ENCODE measurements at regions not wholly inside any gene's neighbourhood (a gene's known extent, or its start where the extent isn't known, plus 50 kb on each side); places are given as distances from the start of the nearest gene placed in this dataset.

- no peaks in the 10 kb centered on the region for H3K36me3 ChIP-seq (ENCODE audit: control insufficient read depth in 4 of 4, insufficient read depth in 4 of 4, low read length in 4 of 4)
- 88 to 89% methylated on average over 2 of the region's 2 CpGs for WGBS, 2 donors
- no peaks in the 10 kb centered on the region for H3K27me3 ChIP-seq (ENCODE audit: control insufficient read depth in 3 of 3, insufficient read depth in 3 of 3, low read length in 2 of 3)
- H3K4me3 ChIP-seq: no peak overlapping the region
- no peaks in the 10 kb centered on the region for H3K4me1 ChIP-seq (ENCODE audit: control insufficient read depth in 5 of 5, insufficient read depth in 5 of 5, low read length in 5 of 5)
- DNase-seq: no peak
- ATAC-seq (ENCODE audit: insufficient read depth, low FRiP score): no peak
- no peak overlapping the region for H3K9ac ChIP-seq (ENCODE audit: insufficient read depth in 1 of 2, low read length in 2 of 2)
- TF ChIP-seq CTCF (IDR thresholded peaks at IDR 0.05; ENCODE audit: control extremely low read depth, extremely low read depth): no peak
- no peak overlapping the region for H3K27ac ChIP-seq (ENCODE audit: low read depth in 1 of 2, low read length in 1 of 2)
- no peaks in the 10 kb centered on the region for H3K9me3 ChIP-seq (ENCODE audit: control insufficient read depth in 4 of 4, insufficient read depth in 3 of 4, low read length in 3 of 4)
Observed at GRCh38 chr4:125911058-125911457, 596.3 kb downstream of the FAT4 start.

- no peak for DNase-seq
- no peak overlapping the region for H3K9ac ChIP-seq (ENCODE audit: insufficient read depth in 1 of 2, low read length in 2 of 2)
Observed at GRCh38 chr4:125911481-125911880, 596.7 kb downstream of the FAT4 start.

GRCh38 chr4:125917559-125917958, 602.8 kb downstream of the FAT4 start:
- H3K4me1 ChIP-seq (ENCODE audit: control insufficient read depth in 5 of 5, insufficient read depth in 5 of 5, low read length in 5 of 5): no peaks in the 10 kb centered on the region
- no peaks in the 10 kb centered on the region for H3K36me3 ChIP-seq (ENCODE audit: control insufficient read depth in 4 of 4, insufficient read depth in 4 of 4, low read length in 4 of 4)
- TF ChIP-seq CTCF (IDR thresholded peaks at IDR 0.05; ENCODE audit: control extremely low read depth, extremely low read depth): no peak
- WGBS, 2 donors: 75 to 78% methylated on average over 1 of the region's 1 CpG
- no peaks in the 10 kb centered on the region for H3K9me3 ChIP-seq (ENCODE audit: control insufficient read depth in 4 of 4, insufficient read depth in 3 of 4, low read length in 3 of 4)
- DNase-seq: no peak
- H3K27me3 ChIP-seq (ENCODE audit: control insufficient read depth in 3 of 3, insufficient read depth in 3 of 3, low read length in 2 of 3): no peaks in the 10 kb centered on the region
- no peak for ATAC-seq (ENCODE audit: insufficient read depth, low FRiP score)
- H3K4me3 ChIP-seq: no peak overlapping the region
- H3K27ac ChIP-seq (ENCODE audit: low read depth in 1 of 2, low read length in 1 of 2): no peak overlapping the region
- H3K9ac ChIP-seq (ENCODE audit: insufficient read depth in 1 of 2, low read length in 2 of 2): no peak overlapping the region

More at GRCh38 chr4:125911481-125911880, 596.7 kb downstream of the FAT4 start:
- H3K36me3 ChIP-seq (ENCODE audit: control insufficient read depth in 4 of 4, insufficient read depth in 4 of 4, low read length in 4 of 4): no peaks in the 10 kb centered on the region
- TF ChIP-seq CTCF (IDR thresholded peaks at IDR 0.05; ENCODE audit: control extremely low read depth, extremely low read depth): no peak
- no peak overlapping the region for H3K27ac ChIP-seq (ENCODE audit: low read depth in 1 of 2, low read length in 1 of 2)
- no peak for ATAC-seq (ENCODE audit: insufficient read depth, low FRiP score)
- H3K4me1 ChIP-seq (ENCODE audit: control insufficient read depth in 5 of 5, insufficient read depth in 5 of 5, low read length in 5 of 5): no peaks in the 10 kb centered on the region
- no peak overlapping the region for H3K4me3 ChIP-seq
- no peaks in the 10 kb centered on the region for H3K27me3 ChIP-seq (ENCODE audit: control insufficient read depth in 3 of 3, insufficient read depth in 3 of 3, low read length in 2 of 3)
- no peaks in the 10 kb centered on the region for H3K9me3 ChIP-seq (ENCODE audit: control insufficient read depth in 4 of 4, insufficient read depth in 3 of 4, low read length in 3 of 4)

- 97 to 98% methylated on average over 1 of the region's 1 CpG for WGBS, 2 donors
- Histone ChIP-seq H3K27ac (ENCODE audit: low read depth in 1 of 2, low read length in 1 of 2) (no peak overlapping the region), H3K9me3 (ENCODE audit: control insufficient read depth in 4 of 4, insufficient read depth in 3 of 4, low read length in 3 of 4) (peaks cover 0 to 6% (median 0%) of the 10 kb centered on the region in 4 donors), H3K4me1 (ENCODE audit: control insufficient read depth in 5 of 5, insufficient read depth in 5 of 5, low read length in 5 of 5) (no peaks in the 10 kb centered on the region), H3K9ac (ENCODE audit: insufficient read depth in 1 of 2, low read length in 2 of 2) (no peak overlapping the region), H3K36me3 (ENCODE audit: control insufficient read depth in 4 of 4, insufficient read depth in 4 of 4, low read length in 4 of 4) (no peaks in the 10 kb centered on the region), H3K27me3 (ENCODE audit: control insufficient read depth in 3 of 3, insufficient read depth in 3 of 3, low read length in 2 of 3) (no peaks in the 10 kb centered on the region), H3K4me3 (no peak overlapping the region)
- no peak for TF ChIP-seq CTCF (IDR thresholded peaks at IDR 0.05; ENCODE audit: control extremely low read depth, extremely low read depth)
- DNase-seq (no peak), ATAC-seq (ENCODE audit: insufficient read depth, low FRiP score) (no peak)
Observed at GRCh38 chr4:125928652-125929051, 613.9 kb downstream of the FAT4 start.

Measured in lung (tissue), 11 donors.